Aorta (tissue), 5 donors: ENCODE measurements at regions not wholly inside any gene's neighbourhood (a gene's known extent, or its start where the extent isn't known, plus 50 kb on each side); places are given as distances from the start of the nearest gene placed in this dataset.

Source experiments
- ATAC-seq: fragments of 200-7000 bp; cut with Tn5 transposase; one replicate; pipeline ENCODE4 v1.9.1; 2022; ENCODE audit warnings: moderate library complexity; ENCODE audit not compliant: low FRiP score
- DNase-seq, 2 donors: peaks; one replicate each; pipeline ENCODE4 v3.0.0-alpha.2; 2020
- H3K27ac ChIP-seq, 2 donors: one replicate each; pipeline ENCODE4 v1.5.1; 2013; ENCODE audit warnings: low read length in 2 of 2, mild to moderate bottlenecking in 2 of 2, moderate library complexity in 2 of 2, control low read depth in 1 of 2, inconsistent platforms in 1 of 2, low read depth in 1 of 2
- H3K27me3 ChIP-seq, 2 donors: one replicate each; pipeline ENCODE4 v1.6.1; 2013; ENCODE audit warnings: control low read depth in 1 of 2, low read length in 1 of 2, mild to moderate bottlenecking in 1 of 2, moderate library complexity in 1 of 2; ENCODE audit not compliant: insufficient read depth in 2 of 2, control insufficient read depth in 1 of 2
- H3K36me3 ChIP-seq, 2 donors: one replicate each; pipeline ENCODE4 v1.6.1; 2013; ENCODE audit warnings: control low read depth in 1 of 2, low read length in 1 of 2, mild to moderate bottlenecking in 1 of 2; ENCODE audit not compliant: insufficient read depth in 2 of 2, control insufficient read depth in 1 of 2
- H3K4me1 ChIP-seq, 2 donors: one replicate each; pipeline ENCODE4 v1.6.1; 2013; ENCODE audit warnings: low read length in 2 of 2, control low read depth in 1 of 2, mild to moderate bottlenecking in 1 of 2, moderate library complexity in 1 of 2; ENCODE audit not compliant: insufficient read depth in 2 of 2, control insufficient read depth in 1 of 2
- H3K4me3 ChIP-seq, 2 donors: one replicate each; pipeline ENCODE4 v1.5.1; 2013; ENCODE audit warnings: low read length in 2 of 2, control low read depth in 1 of 2, mild to moderate bottlenecking in 1 of 2
- H3K9me3 ChIP-seq: one replicate; pipeline ENCODE4 v1.6.1; 2013; ENCODE audit warnings: mild to moderate bottlenecking, low read length; ENCODE audit not compliant: control insufficient read depth
- WGBS, 2 donors: extraction: QIAGEN DNeasy Blood & Tissue Kit; methylation state at CpG; one replicate each; pipeline ENCODE4 v1.1.7; 2013; 5-methylcytosine and 5-hydroxymethylcytosine counted together
- intact Hi-C, 2 donors: fragments of 100-400 bp; cut with DNase I; formaldehyde crosslinking; loops; one replicate each; pipeline versions ENCODE4 v1.14.2 to v1.15.0; 2022
- donor health status: healthy with polysubstance abuse.
- donor health status: Bipolar disorder and iron deficiency.
- donor health status: DM: no; HTN: no; CAD: no.
- donor health status: DM: no; HTN: no; CAD: no.
- donor health status: DM: yes; HTN: yes; CAD: no.

DNA sequence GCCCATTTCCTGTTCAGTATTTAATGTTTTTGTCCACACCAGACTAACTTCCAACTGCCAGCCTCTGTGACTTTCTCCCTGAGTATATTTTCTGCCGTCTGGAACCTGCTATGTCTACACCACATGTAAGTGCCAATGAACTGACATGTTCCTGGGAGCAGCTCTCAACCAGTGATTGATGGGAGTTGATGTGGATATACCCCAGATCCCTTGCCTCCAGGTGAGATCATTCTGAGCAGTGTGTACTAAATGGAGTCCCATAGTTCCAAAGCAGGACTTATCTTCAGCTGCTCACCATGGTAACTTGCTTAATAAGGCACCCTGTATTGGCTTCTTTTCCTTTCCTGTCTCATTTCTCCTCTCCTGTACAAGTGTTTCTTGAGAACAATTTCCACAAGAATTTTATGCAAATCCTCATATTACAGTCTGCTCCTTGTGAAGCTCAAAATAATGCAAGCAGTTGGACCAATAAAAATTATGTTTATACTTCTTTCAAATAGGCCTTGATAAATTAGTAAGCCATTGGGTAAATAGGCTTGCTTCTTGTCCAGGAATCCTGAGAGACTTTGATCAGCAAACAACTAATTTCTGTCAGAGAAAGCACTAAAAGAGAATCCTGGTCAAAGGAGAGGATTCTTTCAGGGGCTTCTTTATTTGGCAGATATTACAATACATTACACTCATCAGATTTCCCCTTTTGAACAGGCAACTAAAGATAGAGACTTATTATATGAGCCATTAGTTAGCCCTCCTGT, 911.7 kb upstream of the NDST4 start:
- H3K27me3 ChIP-seq = no peaks in the 10 kb centered on the region
- no peaks in the 10 kb centered on the region for H3K36me3 ChIP-seq
- no peak overlapping the region for H3K27ac ChIP-seq
- ATAC-seq (no peak), DNase-seq (no peak)
- 5 to 12% methylated on average over 1 of the region's 1 CpG for WGBS, 2 donors
- peaks cover 3% of the 10 kb centered on the region for H3K9me3 ChIP-seq
- H3K4me1 ChIP-seq = no peaks in the 10 kb centered on the region
- intact Hi-C loops = no loop called here
- H3K4me3 ChIP-seq = no peak overlapping the region

DNA sequence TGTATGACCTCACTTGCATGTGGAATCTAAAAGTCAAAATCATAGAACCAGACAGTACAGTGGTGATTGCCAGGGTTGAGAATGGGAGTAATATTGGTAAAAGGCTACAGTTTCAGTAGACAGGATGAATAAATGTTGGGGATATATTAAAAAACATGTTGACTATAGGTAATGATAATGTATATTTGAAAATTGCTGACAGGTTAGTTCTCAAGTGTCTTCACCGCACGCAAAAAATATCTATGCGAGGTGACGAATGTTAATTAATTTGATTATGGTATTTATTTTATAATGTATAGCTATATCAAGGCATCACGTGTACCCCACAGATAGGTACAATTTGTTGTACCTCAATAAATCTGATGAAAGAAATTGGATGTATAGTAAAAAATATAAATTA, 909.6 kb upstream of the NDST4 start:
- H3K4me3 ChIP-seq = no peak overlapping the region
- H3K9me3 ChIP-seq = peaks cover 5% of the 10 kb centered on the region
- H3K4me1 ChIP-seq = no peaks in the 10 kb centered on the region
- WGBS, 2 donors = 94 to 97% methylated on average over 5 of the region's 5 CpGs
- intact Hi-C loops = no loop called here
- H3K27me3 ChIP-seq = no peaks in the 10 kb centered on the region
- DNase-seq = no peak
- ATAC-seq = no peak
- no peaks in the 10 kb centered on the region for H3K36me3 ChIP-seq
- no peak overlapping the region for H3K27ac ChIP-seq

DNA sequence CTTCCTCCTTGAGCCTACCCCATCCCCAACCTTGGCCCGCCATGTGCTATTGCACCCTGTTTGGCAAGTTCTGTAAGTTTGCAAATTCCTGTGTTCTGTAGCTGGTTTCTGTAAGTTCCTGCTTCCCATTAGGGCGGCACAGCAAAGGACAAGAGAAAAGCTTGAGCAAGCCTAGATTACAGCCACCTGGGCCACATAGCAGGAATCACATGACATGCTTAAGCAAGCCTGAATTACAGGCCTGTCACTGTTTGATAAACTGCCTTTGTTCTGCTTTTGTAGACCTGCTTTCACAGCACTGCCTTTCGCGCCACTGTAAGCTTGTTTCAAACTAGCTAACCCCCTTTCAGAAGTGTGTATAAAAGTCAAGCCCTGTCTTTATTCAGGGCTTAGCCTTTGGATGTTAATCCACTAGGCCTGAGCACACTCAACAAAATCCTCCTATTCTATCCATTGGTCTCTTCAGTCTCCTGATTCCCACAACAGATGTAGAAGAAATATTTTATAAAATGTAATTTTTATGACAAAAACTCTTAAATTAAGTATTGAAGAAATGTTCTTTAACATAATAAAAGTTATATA, 906.8 kb upstream of the NDST4 start:
- DNase-seq (no peak), ATAC-seq (no peak)
- peaks cover 10% of the 10 kb centered on the region for H3K9me3 ChIP-seq
- 88 to 93% methylated on average over 4 of the region's 4 CpGs for WGBS, 2 donors
- H3K36me3 ChIP-seq = no peaks in the 10 kb centered on the region
- no peaks in the 10 kb centered on the region for H3K4me1 ChIP-seq
- H3K27me3 ChIP-seq = no peaks in the 10 kb centered on the region
- no peak overlapping the region for H3K27ac ChIP-seq
- intact Hi-C loops = no loop called here
- no peak overlapping the region for H3K4me3 ChIP-seq

DNA sequence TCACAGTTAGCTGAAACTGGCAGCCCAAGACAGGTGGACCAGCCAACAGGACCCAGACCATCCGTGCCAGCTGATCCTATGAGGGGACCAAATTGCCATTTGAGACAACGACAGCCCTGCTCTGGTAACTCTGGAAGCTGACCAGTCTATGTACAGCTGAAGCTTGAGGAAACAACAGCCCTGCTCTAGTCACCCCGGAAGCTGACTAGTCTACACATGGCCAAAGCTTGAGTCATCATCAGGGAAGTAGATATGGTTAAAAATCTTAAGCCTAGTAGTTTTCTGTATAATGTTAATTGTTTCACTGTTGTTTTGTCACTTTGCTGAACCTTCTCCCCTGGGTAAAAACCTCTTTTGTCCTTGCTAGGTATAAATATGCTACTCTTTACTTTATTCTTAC, 905.4 kb upstream of the NDST4 start:
- intact Hi-C loops = no loop called here
- ATAC-seq = no peak
- no peak overlapping the region for H3K27ac ChIP-seq
- H3K27me3 ChIP-seq = no peaks in the 10 kb centered on the region
- H3K9me3 ChIP-seq = peaks cover 13% of the 10 kb centered on the region
- 81 to 85% methylated on average over 3 of the region's 3 CpGs for WGBS, 2 donors
- no peaks in the 10 kb centered on the region for H3K4me1 ChIP-seq
- H3K36me3 ChIP-seq = no peaks in the 10 kb centered on the region
- no peak for DNase-seq
- H3K4me3 ChIP-seq = no peak overlapping the region

DNA sequence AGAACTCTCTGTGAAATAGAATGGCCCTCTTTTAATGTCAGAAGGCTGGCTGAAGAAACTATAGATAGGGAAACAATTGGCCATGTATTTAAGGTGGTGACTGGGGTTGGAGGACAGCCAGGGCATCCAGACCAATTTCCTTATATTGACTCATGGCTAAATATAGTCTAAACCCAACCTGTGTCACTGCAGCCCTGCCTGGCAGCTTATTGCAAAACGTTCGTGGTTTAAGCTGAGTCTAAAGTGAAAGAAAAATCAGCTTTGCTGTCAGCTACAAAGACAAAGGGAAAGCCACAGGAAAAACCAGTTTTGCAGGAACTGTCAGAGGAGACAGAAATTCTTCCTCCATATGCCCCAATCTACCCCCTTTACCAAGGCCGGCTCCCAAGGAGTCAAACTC, 902.8 kb upstream of the NDST4 start:
- Histone ChIP-seq H3K27me3 (no peaks in the 10 kb centered on the region), H3K4me1 (no peaks in the 10 kb centered on the region), H3K27ac (no peak overlapping the region), H3K36me3 (no peaks in the 10 kb centered on the region), H3K4me3 (no peak overlapping the region), H3K9me3 (peaks cover 13% of the 10 kb centered on the region)
- DNase-seq = no peak
- 73 to 82% methylated on average over 3 of the region's 3 CpGs for WGBS, 2 donors
- ATAC-seq = no peak
- intact Hi-C loops = no loop called here

DNA sequence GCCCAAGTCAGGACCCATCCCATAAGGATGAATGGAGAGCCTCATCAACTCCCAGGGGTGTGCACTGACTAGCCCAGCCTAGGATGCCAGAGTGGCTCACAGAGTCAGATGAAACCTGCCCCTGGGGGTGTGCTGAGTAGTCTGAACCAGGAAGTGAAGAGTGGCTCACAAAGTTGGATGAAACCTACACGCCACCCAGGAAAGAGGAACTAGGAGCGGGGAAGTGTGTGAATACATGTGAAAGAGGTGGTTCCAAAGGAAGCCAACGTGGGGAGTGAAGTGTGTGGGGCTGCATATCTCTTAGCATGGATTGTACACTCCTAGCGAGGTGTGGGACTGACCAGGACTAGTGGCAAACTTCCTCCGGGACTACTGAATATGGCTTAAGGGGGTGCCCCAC, 902.1 kb upstream of the NDST4 start:
- Histone ChIP-seq H3K4me1 (no peaks in the 10 kb centered on the region), H3K27ac (no peak overlapping the region), H3K27me3 (no peaks in the 10 kb centered on the region), H3K36me3 (no peaks in the 10 kb centered on the region), H3K4me3 (no peak overlapping the region), H3K9me3 (peaks cover 13% of the 10 kb centered on the region)
- ATAC-seq = no peak
- WGBS, 2 donors = 80 to 81% methylated on average over 5 of the region's 5 CpGs
- no peak for DNase-seq
- intact Hi-C loops = no loop called here

DNA sequence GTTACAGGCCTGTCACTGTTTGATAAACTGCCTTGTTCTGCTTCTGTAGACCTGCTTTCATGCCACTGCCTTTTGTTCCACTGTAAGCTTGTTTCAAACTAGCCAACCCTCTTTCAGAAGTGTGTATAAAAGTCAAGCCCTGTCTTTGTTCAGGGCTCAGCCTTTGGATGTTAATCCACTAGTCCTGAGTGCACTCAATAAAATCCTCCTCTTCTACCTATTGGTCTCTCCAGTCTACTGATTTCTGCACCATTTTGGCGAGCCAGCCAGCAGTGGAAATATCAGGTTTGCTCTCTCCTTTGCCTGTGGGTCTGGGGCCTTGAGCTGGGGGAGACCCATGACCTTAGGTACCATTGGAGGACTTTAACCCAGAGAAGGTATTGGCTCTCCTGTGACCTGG, 901.6 kb upstream of the NDST4 start:
- ATAC-seq (no peak), DNase-seq (no peak)
- intact Hi-C loops = no loop called here
- WGBS, 2 donors = 48 to 52% methylated on average over 1 of the region's 1 CpG
- H3K27ac ChIP-seq = no peak overlapping the region
- no peak overlapping the region for H3K4me3 ChIP-seq
- no peaks in the 10 kb centered on the region for H3K36me3 ChIP-seq
- no peaks in the 10 kb centered on the region for H3K27me3 ChIP-seq
- no peaks in the 10 kb centered on the region for H3K4me1 ChIP-seq
- H3K9me3 ChIP-seq = peaks cover 11% of the 10 kb centered on the region

DNA sequence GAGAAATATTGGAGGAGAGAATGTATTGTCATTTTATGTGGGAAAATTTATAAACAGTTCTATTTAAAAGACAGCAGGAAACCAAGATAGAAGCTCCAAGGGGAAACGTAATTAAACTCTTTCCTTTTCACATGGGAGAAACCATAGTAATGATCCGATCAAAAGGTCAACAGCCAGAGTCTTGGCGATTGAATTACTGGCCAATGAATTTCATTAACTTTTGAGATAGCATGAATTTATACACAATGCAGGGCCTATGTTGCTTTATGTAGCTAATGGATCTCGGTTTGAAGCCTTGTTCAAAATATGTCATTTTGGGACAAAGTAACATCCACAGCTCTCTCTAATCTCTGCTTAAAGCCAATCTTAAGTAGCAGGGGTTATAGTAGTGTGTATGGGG, 897.5 kb upstream of the NDST4 start:
- Histone ChIP-seq H3K36me3 (no peaks in the 10 kb centered on the region), H3K4me1 (no peaks in the 10 kb centered on the region), H3K27ac (no peak overlapping the region), H3K4me3 (no peak overlapping the region), H3K27me3 (no peaks in the 10 kb centered on the region), H3K9me3 (peaks cover 7% of the 10 kb centered on the region)
- intact Hi-C loops = no loop called here
- DNase-seq (no peak), ATAC-seq (no peak)
- 68 to 75% methylated on average over 4 of the region's 4 CpGs for WGBS, 2 donors

DNA sequence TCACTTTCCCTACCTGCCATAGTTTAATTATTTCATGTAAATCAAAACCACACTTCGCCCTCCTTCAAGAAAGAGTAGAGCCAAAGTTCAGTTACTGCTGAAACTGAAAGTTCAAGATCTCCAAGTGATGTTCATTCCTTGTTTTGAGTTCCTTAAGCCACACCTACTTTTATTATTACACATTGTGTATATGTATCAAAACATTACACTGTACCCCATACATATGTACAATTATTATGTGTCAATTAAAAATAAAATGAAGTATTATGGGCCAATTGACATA, 892.3 kb upstream of the NDST4 start:
- Histone ChIP-seq H3K36me3 (no peaks in the 10 kb centered on the region), H3K4me3 (no peak overlapping the region), H3K27me3 (no peaks in the 10 kb centered on the region), H3K4me1 (no peaks in the 10 kb centered on the region), H3K9me3 (no peaks in the 10 kb centered on the region), H3K27ac (no peak overlapping the region)
- 67 to 70% methylated on average over 1 of the region's 1 CpG for WGBS, 2 donors
- intact Hi-C loops = no loop called here
- DNase-seq (no peak), ATAC-seq (no peak)
